Fibroblast of villous mesenchyme (primary cell): ENCODE measurements at regions not wholly inside any gene's neighbourhood (a gene's known extent, or its start where the extent isn't known, plus 50 kb on each side); places are given as distances from the start of the nearest gene placed in this dataset.

ENCODE experiments used
- DNase-seq: peaks from one replicate; pipeline ENCODE4 v3.0.0-alpha.2; 2010; ENCODE audit warnings: low read depth
- H3K4me3 ChIP-seq: 2 replicates; pipeline ENCODE4 v1.5.1; 2011; ENCODE audit warnings: low read depth, mild to moderate bottlenecking, low read length
- CTCF ChIP-seq: IDR thresholded peaks from 2 replicates; pipeline ENCODE4 v1.5.1; 2012; ENCODE audit warnings: low read depth, mild to moderate bottlenecking, low read length; ENCODE audit not compliant: insufficient read depth

DNA sequence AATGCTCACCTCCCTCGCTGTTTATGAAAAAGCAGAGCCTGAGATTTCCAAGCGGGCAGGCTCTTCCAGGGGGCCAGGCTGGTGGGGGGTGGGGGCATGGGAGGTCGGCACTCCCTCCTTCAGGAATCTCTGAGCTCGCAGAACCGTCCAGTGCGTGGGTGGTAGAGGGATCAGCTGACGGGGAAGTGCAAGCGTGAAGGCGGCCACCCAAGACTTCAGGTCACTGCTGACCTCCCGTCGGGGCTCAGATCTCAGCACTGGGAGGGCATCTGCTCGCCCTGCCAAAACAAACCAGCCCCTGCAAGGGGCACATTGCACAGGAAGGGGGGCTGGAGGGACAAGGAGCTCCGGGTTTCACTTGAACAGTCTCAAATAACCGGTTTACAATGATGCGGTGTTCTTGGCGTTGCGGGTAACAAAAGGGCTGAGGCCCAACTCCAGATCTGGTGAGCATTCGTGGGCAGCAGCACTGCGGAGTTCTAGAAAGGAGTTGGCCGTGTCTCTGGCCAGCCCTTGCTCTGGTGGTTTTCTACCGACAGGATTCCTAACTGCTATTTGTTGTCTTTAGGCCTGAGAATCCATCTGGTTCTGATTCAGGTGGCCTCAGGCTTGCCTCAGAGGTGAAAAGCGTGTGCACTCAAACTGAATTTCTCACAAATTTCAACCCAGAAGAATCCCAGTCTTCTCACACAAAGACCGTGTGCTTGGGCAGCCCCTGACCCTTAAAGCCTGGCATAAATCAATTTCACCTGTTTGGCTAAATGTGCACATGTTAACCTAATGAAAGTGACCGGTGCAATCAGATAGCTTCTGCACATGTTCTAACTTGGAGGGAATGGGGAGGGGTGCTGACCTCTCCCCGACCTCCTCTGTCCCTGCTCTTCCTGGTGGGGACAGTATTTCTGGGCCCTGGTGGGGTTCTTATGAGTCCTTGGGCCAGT lies 191.6 kb downstream of the MYLK4 start:
- DNase-seq, result no peak
- TF ChIP-seq CTCF, result no peak

GRCh38 chr6:2558098-2558680 lies 192.5 kb downstream of the MYLK4 start:
- H3K4me3 ChIP-seq, result no peak overlapping the region
- no peak for TF ChIP-seq CTCF
- no peak for DNase-seq

More for the DNA sequence above, 191.6 kb downstream of the MYLK4 start:
- H3K4me3 ChIP-seq, result no peak overlapping the region

- DNase-seq, result no peak
- no peak for TF ChIP-seq CTCF
- H3K4me3 ChIP-seq, result no peak overlapping the region
Observed at GRCh38 chr6:2557181-2557720, 193.5 kb downstream of the MYLK4 start.

- no peak for DNase-seq
- no peak overlapping the region for H3K4me3 ChIP-seq
- no peak for TF ChIP-seq CTCF
Observed at GRCh38 chr6:2556761-2557160, 194.0 kb downstream of the MYLK4 start.

DNA sequence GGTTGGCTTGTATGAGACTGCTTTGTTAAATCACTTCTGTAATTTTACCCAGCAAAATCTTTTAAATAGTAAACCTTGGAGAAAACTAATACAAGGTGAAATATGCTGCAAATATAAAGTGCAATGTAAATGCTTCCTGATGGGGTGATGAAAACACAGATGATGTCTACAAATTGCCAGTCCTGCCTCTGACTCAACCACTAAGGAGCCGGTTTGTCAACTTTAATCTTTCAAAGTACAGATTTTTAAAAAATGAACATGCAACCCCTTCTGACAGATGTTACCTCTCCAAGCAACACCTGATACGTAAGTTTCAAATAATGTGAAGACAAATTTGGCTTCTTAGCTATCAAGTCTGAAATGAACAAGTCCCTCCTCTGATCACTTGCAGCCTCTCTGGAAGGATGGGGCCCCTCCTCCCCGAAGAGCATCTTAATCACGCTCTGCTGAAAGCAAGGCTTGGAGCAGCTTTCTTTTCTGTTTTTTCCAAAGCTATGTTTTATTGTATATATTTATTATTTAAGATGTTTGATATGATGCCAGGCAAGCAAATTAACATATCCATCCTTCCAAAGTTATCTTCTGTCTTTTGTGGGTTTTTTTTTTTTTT lies 196.0 kb downstream of the MYLK4 start:
- no peak overlapping the region for H3K4me3 ChIP-seq
- DNase-seq, result no peak
- no peak for TF ChIP-seq CTCF

- no peak for DNase-seq
- TF ChIP-seq CTCF, result no peak
Observed at GRCh38 chr6:2552526-2553154, 198.1 kb downstream of the MYLK4 start.

More at GRCh38 chr6:2552526-2553154, 198.1 kb downstream of the MYLK4 start:
- H3K4me3 ChIP-seq, result no peak overlapping the region
